GM19468 (cell line): ENCODE measurements at regions not wholly inside any gene's neighbourhood (a gene's known extent, or its start where the extent isn't known, plus 50 kb on each side); places are given as distances from the start of the nearest gene placed in this dataset.

Experiments used
- ATAC-seq: cut with Tn5 transposase; IDR thresholded peaks from one replicate; pipeline ENCODE4 v1.9.1; 2021; ENCODE audit warnings: mild to moderate bottlenecking, moderate library complexity, moderate number of reproducible peaks; ENCODE audit not compliant: unreplicated experiment; ENCODE audit errors: extremely low read depth

- ATAC-seq, result no peak
Measured at GRCh38 chr16:26189536-26189935, 497.8 kb downstream of the HS3ST4 start.

DNA sequence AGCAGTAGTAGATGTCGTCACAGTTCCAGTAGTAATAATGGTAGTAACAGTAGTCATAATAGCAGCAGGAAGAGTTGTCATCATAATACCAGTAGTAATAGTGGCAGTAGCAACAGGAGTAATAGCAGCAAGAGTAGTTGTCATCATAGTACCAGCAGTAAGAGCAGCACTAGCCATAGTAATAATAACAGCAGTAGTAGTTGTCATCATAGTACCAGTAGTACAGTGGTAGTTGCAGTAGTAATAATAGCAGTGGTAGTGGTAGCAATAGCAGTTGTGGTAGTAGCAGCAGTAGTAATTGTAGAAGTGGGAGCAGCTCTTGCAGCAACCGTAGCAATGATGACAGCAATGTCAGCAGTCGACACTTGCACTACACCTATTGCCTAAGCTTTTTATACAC is 502.8 kb downstream of the HS3ST4 start:
- ATAC-seq, result no peak

- ATAC-seq, result no peak
Measured at GRCh38 chr16:26195225-26195624, 503.5 kb downstream of the HS3ST4 start.

DNA sequence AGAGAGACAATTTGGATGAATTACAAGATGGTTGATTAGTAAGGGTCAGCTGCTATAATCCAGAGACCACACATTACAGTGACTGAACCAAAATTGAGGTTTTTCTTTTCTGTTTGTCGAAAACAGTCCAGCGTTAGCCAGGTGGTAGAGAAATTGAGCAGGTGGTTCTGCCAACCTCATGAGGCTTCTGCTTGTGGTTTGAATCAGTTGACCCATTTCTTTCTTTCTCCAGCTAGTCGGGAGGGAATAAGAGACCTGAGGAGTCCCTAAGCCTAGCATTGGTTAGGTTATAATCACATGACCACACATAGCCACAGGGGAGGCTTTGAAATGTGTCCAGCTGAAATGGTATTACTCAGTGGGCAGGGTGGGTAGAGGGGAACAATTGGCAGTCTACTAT is 504.6 kb downstream of the HS3ST4 start:
- no peak for ATAC-seq

- no peak for ATAC-seq
Measured at GRCh38 chr16:26196802-26197201, 505.0 kb downstream of the HS3ST4 start.

- no peak for ATAC-seq
Measured at GRCh38 chr16:26197707-26198106, 505.9 kb downstream of the HS3ST4 start.

GRCh38 chr16:26198221-26198620 is 506.5 kb downstream of the HS3ST4 start:
- no peak for ATAC-seq

- ATAC-seq, result no peak
Measured at GRCh38 chr16:26204138-26204537, 512.4 kb downstream of the HS3ST4 start.

DNA sequence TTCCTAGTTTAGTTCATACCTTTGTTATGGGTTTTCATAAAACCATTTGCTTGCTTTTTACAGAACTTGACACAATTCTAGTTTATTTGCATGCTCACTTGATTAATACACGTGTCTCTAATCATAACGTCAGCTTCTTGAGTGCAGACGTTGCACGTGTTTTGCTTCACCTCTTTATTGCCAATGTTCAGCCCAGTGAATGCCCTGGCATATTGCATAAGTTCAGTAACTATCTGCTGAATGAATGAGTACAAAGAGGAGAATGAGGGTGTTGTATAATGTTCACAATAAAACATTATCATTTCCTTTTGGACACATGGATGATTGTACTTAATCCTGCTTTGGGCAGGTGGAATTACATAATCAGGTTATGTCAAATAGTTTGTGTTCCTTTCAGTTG is 519.8 kb downstream of the HS3ST4 start:
- ATAC-seq, result no peak

GRCh38 chr16:26212599-26212998 is 520.8 kb downstream of the HS3ST4 start:
- no peak for ATAC-seq

DNA sequence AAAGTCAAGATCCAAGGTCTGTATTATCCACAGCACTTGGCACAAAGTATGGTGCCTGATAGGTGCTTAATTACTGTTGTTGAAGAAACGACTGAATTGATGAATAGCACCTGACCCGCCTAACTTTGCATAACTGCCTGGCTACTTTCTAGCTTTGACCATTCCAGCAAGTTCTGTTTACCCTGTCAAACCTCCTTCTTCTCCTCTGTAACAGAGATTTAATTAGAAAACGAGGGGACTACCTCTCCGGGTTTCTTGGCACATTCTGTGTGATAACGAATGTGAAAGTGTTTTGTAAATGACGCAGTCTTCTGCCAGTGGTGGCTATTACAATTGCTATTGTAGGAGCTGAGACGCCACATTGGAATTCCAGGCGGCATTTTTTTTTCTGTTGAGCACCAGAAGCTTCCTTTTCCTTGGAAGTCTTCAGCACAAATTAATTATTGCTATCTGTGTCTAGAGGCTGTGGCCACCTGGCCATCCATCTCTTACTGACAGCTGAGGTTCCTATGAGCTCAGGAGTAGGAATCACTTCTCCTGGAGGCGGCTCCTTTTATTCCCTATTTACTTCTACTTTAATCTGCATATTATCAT is 522.9 kb downstream of the HS3ST4 start:
- ATAC-seq, result no peak

- no peak for ATAC-seq
Measured at GRCh38 chr16:26220894-26221293, 529.1 kb downstream of the HS3ST4 start.

- ATAC-seq, result no peak
Measured at GRCh38 chr16:26231647-26232046, 539.9 kb downstream of the HS3ST4 start.

DNA sequence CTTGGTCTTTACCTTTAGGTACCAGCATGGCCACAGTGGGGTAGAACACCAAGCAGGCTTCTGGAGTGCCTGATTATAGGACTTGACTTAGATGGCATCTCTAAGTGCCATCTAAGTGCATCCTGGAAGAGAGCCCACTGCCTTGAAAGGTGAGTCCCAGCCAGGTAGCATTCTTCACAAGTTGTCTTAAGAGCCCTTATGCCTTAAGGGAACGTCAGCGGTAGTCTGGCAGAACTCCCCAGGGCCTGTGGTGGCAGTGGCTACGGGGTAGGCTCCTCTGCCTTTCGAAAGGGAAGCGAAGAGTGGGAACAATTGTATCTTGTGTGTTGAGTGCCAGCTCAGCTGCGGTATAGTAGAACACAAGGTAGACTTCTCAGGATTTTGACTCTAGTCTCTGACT is 549.0 kb downstream of the HS3ST4 start:
- ATAC-seq, result no peak

- no peak for ATAC-seq
Measured at GRCh38 chr16:26247063-26247462, 555.3 kb downstream of the HS3ST4 start.

DNA sequence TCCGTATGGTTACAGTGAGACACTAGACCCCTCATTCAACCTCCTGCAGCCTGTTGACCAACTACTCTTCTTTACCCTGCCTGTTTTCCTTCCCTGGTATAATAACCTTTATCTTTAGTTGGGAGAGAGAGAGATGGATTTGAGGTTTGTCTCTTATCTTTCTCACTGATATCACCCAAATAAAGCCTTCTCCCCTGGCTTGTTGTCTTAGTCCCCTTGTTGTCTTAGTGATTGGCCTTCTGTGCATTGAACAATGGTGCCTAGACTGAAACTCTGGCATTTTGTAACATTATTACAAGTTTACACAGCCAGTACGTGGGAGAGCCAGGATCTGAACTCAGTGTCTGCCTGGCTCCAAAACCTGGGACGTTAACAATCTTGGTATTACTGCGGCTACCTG is 560.8 kb downstream of the HS3ST4 start:
- no peak for ATAC-seq

DNA sequence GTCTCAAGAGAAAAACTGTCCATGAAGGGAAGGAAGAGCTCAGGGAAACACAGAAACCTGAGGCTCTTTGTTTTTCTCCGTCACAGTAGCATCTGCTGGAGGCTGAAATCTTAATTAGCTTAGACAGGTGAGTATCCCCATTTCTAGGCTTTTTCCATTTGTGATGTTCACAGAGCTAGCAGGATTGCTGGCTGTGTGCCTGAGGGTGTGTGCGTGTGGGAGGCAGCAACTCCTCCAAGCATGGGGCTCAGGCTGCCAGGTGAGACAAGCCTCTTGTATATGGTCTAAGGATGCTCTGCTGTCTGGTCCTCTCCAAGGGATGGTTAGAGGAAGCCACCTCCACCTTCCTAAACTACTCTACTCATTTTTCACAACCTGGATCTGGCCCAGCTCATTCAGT is 569.9 kb downstream of the HS3ST4 start:
- no peak for ATAC-seq

- no peak for ATAC-seq
Measured at GRCh38 chr16:26263406-26263805, 571.6 kb downstream of the HS3ST4 start.

DNA sequence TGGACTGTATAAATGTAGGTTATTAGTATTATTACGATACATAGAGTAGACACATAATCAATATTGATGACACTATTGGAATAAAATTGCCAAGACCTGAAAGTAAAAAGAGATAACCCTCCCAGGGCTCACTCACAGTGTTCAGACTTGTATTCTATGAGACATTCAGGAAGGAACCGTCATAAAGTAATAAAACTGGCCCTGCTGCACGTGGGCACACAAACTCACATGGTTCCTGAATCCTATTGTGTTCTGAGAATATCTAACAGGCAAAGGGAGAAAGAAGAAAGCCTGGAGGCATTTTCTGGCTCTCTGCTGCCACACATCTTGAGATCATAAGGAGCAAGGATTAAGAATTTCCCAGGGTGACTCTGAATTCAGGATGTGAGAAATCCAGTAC is 575.9 kb downstream of the HS3ST4 start:
- no peak for ATAC-seq

GRCh38 chr16:26269673-26270072 is 577.9 kb downstream of the HS3ST4 start:
- ATAC-seq, result no peak

- no peak for ATAC-seq
Measured at GRCh38 chr16:26273607-26274006, 581.8 kb downstream of the HS3ST4 start.

- ATAC-seq, result no peak
Measured at GRCh38 chr16:26275021-26275590, 583.3 kb downstream of the HS3ST4 start.
